ENCODE measurements at regions not wholly inside any gene's neighbourhood (a gene's known extent, or its start where the extent isn't known, plus 50 kb on each side); places are given as distances from the start of the nearest gene placed in this dataset.

GRCh38 chr18:29164020-29164706, 987.2 kb upstream of the CDH2 start (continued):
- no peak for TF ChIP-seq FOXS1 (CRISPR knock-in tag; IDR thresholded peaks at IDR 0.05)
- TF ChIP-seq, protein P1, sequence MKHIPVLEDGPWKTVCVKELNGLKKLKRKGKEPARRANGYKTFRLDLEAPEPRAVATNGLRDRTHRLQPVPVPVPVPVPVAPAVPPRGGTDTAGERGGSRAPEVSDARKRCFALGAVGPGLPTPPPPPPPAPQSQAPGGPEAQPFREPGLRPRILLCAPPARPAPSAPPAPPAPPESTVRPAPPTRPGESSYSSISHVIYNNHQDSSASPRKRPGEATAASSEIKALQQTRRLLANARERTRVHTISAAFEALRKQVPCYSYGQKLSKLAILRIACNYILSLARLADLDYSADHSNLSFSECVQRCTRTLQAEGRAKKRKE (CRISPR knock-in tag; IDR thresholded peaks at IDR 0.05; ENCODE audit: low read depth) = no peak
- TF ChIP-seq BHLHE40 (IDR thresholded peaks at IDR 0.05; ENCODE audit: low read depth, low read length) = no peak
- no peak for TF ChIP-seq FOSB (CRISPR knock-in tag; IDR thresholded peaks at IDR 0.05)
- no peak for TF ChIP-seq RFX5 (IDR thresholded peaks at IDR 0.05)
- TF ChIP-seq GATA3 (IDR thresholded peaks at IDR 0.05; ENCODE audit: borderline replicate concordance) = peak; percentile 56; the same call in 1 of the 2 replicates
- no peak for TF ChIP-seq HEYL (CRISPR knock-in tag; IDR thresholded peaks at IDR 0.05)
- peak; percentile 10 to 11; a peak in 1 of 5 replicates for TF ChIP-seq RAD21 (conservative IDR thresholded peaks at IDR 0.05 in 1 of 2, IDR thresholded peaks at IDR 0.05 in 1 of 2)
- TF ChIP-seq CHD4 (IDR thresholded peaks at IDR 0.05; ENCODE audit: borderline replicate concordance) = no peak
- peak; percentile 93 for TF ChIP-seq FOSL2 (IDR thresholded peaks at IDR 0.05)
- TF ChIP-seq FOSL2 (CRISPR knock-in tag; IDR thresholded peaks at IDR 0.05) = peak; percentile 94
- no peak for TF ChIP-seq RNF2 (IDR thresholded peaks at IDR 0.05; ENCODE audit: borderline replicate concordance, low read depth)

DNA sequence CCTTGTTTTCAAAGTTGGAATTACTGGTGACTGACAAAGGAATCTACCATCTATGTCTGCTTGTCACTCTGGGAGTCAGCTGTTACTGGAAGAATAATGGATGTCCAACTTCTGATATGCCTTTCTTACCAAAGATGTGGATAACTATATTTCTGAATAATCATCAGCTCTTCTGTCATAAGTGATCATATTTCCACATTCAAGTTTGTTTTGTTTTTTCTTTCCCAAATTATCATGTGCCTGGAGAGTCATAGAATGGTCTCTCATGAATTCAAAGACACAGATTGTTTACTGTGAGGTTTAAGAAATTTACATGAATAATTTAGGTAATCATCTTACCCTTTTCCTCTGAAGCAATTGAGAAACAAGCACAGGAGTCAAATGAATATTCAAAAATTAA, 986.7 kb upstream of the CDH2 start:
- POLR2A ChIA-PET = no interaction called here
- peak overlapping the region; percentile 79 to 82 for H3K27ac ChIP-seq
- H3K4me1 ChIP-seq = peaks cover 34% of the 10 kb centered on the region
- H3K4me2 ChIP-seq = peak overlapping the region; percentile 74
- no peak overlapping the region for H3K4me3 ChIP-seq
- CTCF ChIA-PET = no interaction called here
- TF ChIP-seq POLR2AphosphoS2 (conservative IDR thresholded peaks at IDR 0.05; ENCODE audit: low read length) (no peak), ZFP36 (IDR thresholded peaks at IDR 0.05; ENCODE audit: borderline replicate concordance, partially characterized antibody) (no peak), NPAS2 (CRISPR knock-in tag; IDR thresholded peaks at IDR 0.05; ENCODE audit: borderline replicate concordance) (no peak), TP53 (CRISPR knock-in tag; IDR thresholded peaks at IDR 0.05) (no peak), HOXB5 (CRISPR knock-in tag; IDR thresholded peaks at IDR 0.05) (no peak), TFCP2L1 (CRISPR knock-in tag; IDR thresholded peaks at IDR 0.05) (no peak), PHF8 (IDR thresholded peaks at IDR 0.05; ENCODE audit: borderline replicate concordance, low read depth) (no peak), RCOR1 (IDR thresholded peaks at IDR 0.05; ENCODE audit: low read depth, low read length) (no peak), EP300 (IDR thresholded peaks at IDR 0.05) (no peak), NR3C1 (IDR thresholded peaks at IDR 0.05) (no peak), MAFK (IDR thresholded peaks at IDR 0.05; ENCODE audit: partially characterized antibody) (no peak), FOSB (CRISPR knock-in tag; IDR thresholded peaks at IDR 0.05) (no peak), NFE2L2 (conservative IDR thresholded peaks at IDR 0.05; ENCODE audit: low read length) (no peak), HOXA7 (CRISPR knock-in tag; IDR thresholded peaks at IDR 0.05) (no peak)
- TF ChIP-seq, protein P2, sequence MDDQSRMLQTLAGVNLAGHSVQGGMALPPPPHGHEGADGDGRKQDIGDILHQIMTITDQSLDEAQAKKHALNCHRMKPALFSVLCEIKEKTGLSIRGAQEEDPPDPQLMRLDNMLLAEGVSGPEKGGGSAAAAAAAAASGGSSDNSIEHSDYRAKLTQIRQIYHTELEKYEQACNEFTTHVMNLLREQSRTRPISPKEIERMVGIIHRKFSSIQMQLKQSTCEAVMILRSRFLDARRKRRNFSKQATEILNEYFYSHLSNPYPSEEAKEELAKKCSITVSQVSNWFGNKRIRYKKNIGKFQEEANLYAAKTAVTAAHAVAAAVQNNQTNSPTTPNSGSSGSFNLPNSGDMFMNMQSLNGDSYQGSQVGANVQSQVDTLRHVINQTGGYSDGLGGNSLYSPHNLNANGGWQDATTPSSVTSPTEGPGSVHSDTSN (IDR thresholded peaks at IDR 0.05) = no peak
- TF ChIP-seq, protein P1 (CRISPR knock-in tag; IDR thresholded peaks at IDR 0.05; ENCODE audit: low read depth) = no peak
- no peaks in the 10 kb centered on the region for H3K9me3 ChIP-seq
- DNase-seq (ENCODE audit: low read depth in 1 of 2, low spot score in 1 of 2) (no peak), FAIRE-seq (no peak), ATAC-seq (no peak)
